GM12892 (cell line): ENCODE measurements at regions not wholly inside any gene's neighbourhood (a gene's known extent, or its start where the extent isn't known, plus 50 kb on each side); places are given as distances from the start of the nearest gene placed in this dataset.
A peak's percentile ranks its signal among the peaks of the same experiment; 100 is the strongest.
"Not testable (repeated sequence)": the region's sequence is repeated elsewhere in the genome, so short reads cannot be mapped to it uniquely, and the experiment has no call there.

ENCODE experiments used
- DNase-seq: peaks from one replicate; pipeline ENCODE4 v3.0.0; 2011; ENCODE audit not compliant: insufficient read length
- FAIRE-seq: peaks from 2 replicates; lab custom pipeline; 2011; peaks lifted over from hg19 to GRCh38; lab: Jason Lieb, UNC
- POLR2A ChIP-seq: IDR thresholded peaks from 2 replicates; pipeline ENCODE4 v1.6.1; 2011; ENCODE audit warnings: low read depth, low read length, control low read depth
- POLR2AphosphoS5 ChIP-seq: IDR thresholded peaks from 2 replicates; pipeline ENCODE4 v1.6.1; 2011; ENCODE audit warnings: low read depth, low read length, control low read depth
- TAF1 ChIP-seq: IDR thresholded peaks from 2 replicates; pipeline ENCODE4 v1.6.1; 2011; ENCODE audit warnings: low read depth, mild to moderate bottlenecking, control low read depth, low read length, borderline replicate concordance

GRCh38 chr17:33948309-33948708 lies 306.8 kb upstream of the CCL2 start:
- FAIRE-seq (no peak), DNase-seq (no peak)
- TF ChIP-seq POLR2A (no peak), TAF1 (no peak), POLR2AphosphoS5 (no peak)

GRCh38 chr17:33949100-33949499 lies 306.0 kb upstream of the CCL2 start:
- TF ChIP-seq POLR2A (no peak), POLR2AphosphoS5 (no peak), TAF1 (no peak)
- FAIRE-seq = no peak
- DNase-seq = no peak

- FAIRE-seq (no peak), DNase-seq (no peak)
- TF ChIP-seq TAF1 = no peak
- TF ChIP-seq POLR2AphosphoS5 = no peak
- no peak for TF ChIP-seq POLR2A
Measured at GRCh38 chr17:33950061-33950460, 305.0 kb upstream of the CCL2 start.

GRCh38 chr17:33952425-33952824 lies 302.7 kb upstream of the CCL2 start:
- no peak for FAIRE-seq

GRCh38 chr17:33954597-33954996 lies 300.5 kb upstream of the CCL2 start:
- TF ChIP-seq POLR2A (no peak), TAF1 (no peak)
- DNase-seq (no peak), FAIRE-seq (no peak)

More at GRCh38 chr17:33952425-33952824, 302.7 kb upstream of the CCL2 start:
- DNase-seq = no peak
- TF ChIP-seq TAF1 (no peak), POLR2A (no peak)

GRCh38 chr17:33955461-33955860 lies 299.6 kb upstream of the CCL2 start:
- FAIRE-seq (no peak), DNase-seq (no peak)
- TF ChIP-seq POLR2AphosphoS5 (no peak), TAF1 (no peak), POLR2A (no peak)

- FAIRE-seq, DNase-seq: not testable (repeated sequence)
Measured at GRCh38 chr17:33959098-33959497, 296.0 kb upstream of the CCL2 start.

GRCh38 chr17:33962857-33963655 lies 292.0 kb upstream of the CCL2 start:
- DNase-seq = no peak
- FAIRE-seq = peak; percentile 94
- TF ChIP-seq TAF1 (no peak), POLR2A (no peak), POLR2AphosphoS5 (no peak)

- TF ChIP-seq TAF1 = no peak
- TF ChIP-seq POLR2AphosphoS5 = no peak
- no peak for TF ChIP-seq POLR2A
- DNase-seq = peak; percentile 47
- peak; percentile 97 for FAIRE-seq
Measured at GRCh38 chr17:33964344-33964979, 290.6 kb upstream of the CCL2 start.

- DNase-seq (no peak), FAIRE-seq (no peak)
- TF ChIP-seq POLR2AphosphoS5 (no peak), TAF1 (no peak), POLR2A (no peak)
Measured at GRCh38 chr17:33966410-33967059, 288.6 kb upstream of the CCL2 start.

- no peak for DNase-seq
- TF ChIP-seq POLR2AphosphoS5 (no peak), TAF1 (no peak), POLR2A (no peak)
- FAIRE-seq = peak; percentile 88
Measured at GRCh38 chr17:33967608-33968349, 287.3 kb upstream of the CCL2 start.
